Myocyte (in vitro differentiated cells): ENCODE measurements at regions not wholly inside any gene's neighbourhood (a gene's known extent, or its start where the extent isn't known, plus 50 kb on each side); places are given as distances from the start of the nearest gene placed in this dataset.

Experiments
- DNase-seq: peaks from one replicate; pipeline ENCODE4 v3.0.0-alpha.2; 2012; ENCODE audit warnings: low read depth

DNA sequence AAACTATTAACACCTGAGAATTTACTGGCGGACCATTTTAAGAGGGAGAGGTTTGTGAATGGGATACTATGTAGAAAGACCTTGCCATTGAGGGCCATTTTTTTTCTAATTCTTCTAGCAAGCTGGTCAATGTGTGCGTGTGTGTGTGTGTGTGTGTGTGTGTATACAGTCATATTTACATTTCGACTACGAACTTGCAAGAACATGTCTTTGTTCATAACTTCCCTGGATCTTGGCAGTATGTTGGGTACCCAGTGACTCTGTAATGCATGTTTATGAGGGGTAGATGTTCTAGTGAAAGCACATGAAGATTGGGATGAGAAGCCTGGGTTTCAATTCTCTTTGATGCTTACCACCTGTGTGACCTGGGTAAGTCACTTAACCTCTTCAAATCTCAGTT, 133.6 kb downstream of the UBE2E3 start:
- DNase-seq, result no peak

DNA sequence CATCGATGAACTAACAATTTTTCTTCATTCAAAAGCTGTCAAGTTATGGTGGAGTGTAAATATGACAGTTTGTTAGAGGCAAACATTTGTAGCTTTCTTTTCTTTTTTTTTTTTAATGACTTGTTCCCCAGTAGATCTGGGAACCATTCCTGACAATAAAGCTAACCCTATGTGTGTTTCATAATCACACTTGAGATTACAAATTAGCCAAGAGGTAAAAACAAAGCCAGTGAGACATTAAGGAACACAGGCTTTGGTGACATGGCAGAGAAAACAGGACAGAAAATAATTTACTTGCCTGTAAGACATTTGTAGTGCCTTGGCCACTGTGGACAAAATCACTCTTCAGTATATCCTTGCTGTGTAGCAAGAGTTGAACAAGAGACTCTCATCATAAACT, 135.9 kb downstream of the UBE2E3 start:
- no peak for DNase-seq

- peak; percentile 14 for DNase-seq
Observed at GRCh38 chr2:181117206-181117925, 137.0 kb downstream of the UBE2E3 start.

GRCh38 chr2:181120625-181121024, 140.2 kb downstream of the UBE2E3 start:
- no peak for DNase-seq

GRCh38 chr2:181121996-181122395, 141.6 kb downstream of the UBE2E3 start:
- no peak for DNase-seq

- no peak for DNase-seq
Observed at GRCh38 chr2:181122601-181123000, 142.2 kb downstream of the UBE2E3 start.

GRCh38 chr2:181123798-181124231, 143.4 kb downstream of the UBE2E3 start:
- no peak for DNase-seq

- no peak for DNase-seq
Observed at GRCh38 chr2:181124497-181124896, 144.1 kb downstream of the UBE2E3 start.

DNA sequence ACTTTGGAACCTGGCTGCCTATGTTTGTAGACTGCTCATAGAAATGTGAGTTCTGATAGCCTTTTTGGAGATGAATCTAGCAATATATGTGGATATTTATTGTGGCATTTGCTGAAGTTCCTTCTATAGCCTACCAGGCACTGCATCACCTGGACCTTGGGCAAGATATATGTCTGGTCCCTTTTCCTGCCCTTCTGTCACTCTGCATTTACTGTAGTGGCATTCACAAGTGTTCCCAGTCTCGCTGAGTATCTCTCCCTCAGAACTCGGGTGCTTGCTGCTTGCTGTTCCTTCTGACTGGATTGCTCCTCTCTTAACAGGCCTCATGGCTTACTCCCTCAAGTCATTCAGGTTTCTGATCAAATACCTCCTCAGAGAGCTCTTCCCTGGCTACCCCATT, 145.0 kb downstream of the UBE2E3 start:
- no peak for DNase-seq

DNA sequence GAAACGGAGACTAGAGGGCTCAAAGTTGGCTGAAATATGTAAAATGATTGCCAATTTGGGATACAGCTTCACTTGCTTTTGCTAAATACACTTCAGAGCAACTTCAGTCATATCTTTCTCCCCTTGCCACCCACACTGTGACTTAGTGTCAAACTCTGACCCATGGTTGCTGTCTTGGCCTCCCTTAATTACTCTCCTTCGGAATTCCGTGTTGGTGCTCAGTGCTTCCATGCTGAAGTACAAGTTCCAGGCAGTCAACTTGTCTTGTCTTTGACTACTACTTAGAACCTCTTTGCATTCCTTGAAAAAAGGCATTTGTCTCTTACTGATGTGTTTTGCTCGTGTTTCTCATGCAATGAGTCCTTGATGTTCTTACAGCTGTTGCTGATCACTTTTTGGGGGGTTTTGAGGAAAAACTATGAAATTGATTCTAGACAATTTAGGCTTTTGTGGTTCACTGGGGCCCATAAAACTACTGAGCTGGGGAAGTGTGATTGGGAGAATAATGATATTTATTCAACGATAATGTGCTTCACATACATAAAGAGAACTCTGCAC, 146.0 kb downstream of the UBE2E3 start:
- DNase-seq, result no peak

- no peak for DNase-seq
Observed at GRCh38 chr2:181128199-181128598, 147.8 kb downstream of the UBE2E3 start.

- DNase-seq, result no peak
Observed at GRCh38 chr2:181129364-181130056, 149.1 kb downstream of the UBE2E3 start.

DNA sequence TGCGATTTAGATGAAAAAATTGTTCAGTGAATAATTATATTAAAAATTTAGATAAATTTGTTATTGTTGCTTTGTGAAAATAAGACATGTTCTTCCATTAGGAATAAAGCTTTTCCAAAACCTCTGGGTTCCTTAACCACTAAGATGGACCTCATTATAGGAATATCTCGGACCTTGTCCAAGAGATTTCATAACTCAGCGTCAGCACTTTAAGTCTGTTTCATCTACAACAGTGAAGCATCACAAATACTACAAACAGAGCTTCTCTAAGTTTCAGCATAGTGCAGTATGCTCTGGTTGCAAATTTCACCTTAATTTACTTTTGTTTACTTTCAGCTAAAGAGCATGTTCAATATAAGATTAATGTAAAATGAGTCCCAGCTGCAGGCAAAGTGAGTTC, 150.3 kb downstream of the UBE2E3 start:
- DNase-seq, result no peak

GRCh38 chr2:181131584-181131983, 151.2 kb downstream of the UBE2E3 start:
- no peak for DNase-seq

DNA sequence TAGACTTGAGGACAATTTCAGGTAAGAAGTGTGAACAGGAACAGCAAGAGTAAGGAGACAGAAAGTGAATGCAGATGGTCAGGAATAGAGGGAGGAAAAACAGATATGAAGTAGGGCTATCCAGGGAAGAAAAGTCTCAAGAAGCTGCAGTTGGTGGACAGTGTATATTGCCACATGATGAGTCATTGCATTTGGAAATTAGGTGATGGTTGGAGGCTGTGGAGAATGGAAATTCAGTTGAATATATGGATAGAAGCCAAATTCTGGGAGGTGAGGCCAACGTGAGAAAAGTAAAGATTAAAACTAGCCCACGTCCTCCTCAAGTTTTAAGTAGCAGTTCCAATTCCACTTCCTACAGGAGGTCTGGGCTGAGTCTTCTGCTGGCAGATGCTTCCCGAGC, 158.4 kb downstream of the UBE2E3 start:
- DNase-seq, result no peak

GRCh38 chr2:181139831-181140230, 159.4 kb downstream of the UBE2E3 start:
- DNase-seq, result no peak

DNA sequence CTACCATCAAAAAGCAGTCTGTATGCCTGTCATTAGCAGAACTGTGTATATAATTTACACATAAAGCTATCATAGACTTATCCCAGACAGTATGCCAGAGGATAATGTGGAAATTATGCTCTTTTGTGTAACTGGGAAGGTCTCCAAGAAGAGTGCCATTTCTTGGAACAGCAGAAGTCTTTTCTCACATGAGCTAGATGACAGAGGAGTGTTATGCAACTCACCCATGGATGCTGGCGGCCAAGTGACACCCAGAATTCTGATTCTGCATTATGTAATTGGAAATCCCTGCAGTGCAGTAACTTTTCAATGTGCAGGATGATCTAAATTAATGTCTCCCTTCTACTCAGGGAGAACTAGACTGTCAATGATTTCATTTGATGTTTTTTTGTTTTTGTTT, 160.0 kb downstream of the UBE2E3 start:
- DNase-seq, result no peak

DNA sequence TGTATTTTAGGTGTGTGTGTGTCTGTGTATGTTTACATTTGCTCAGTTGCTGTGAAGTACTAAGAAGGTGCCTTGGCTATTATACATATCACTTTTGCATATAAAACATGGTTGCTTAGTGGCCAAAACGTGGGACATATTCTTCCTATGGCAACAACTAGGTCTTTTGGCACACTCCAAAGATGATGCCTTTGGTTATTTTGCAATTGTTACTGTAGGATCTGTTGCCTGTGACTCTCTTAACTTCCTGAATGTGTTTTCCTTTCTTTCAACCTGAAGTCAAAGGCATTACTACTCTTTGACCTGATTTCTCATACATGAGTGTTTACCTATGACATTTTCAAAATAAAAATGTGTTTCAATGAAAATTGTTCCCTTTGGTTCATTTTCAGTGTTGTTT, 160.5 kb downstream of the UBE2E3 start:
- no peak for DNase-seq

- DNase-seq, result no peak
Observed at GRCh38 chr2:181141676-181142075, 161.3 kb downstream of the UBE2E3 start.

DNA sequence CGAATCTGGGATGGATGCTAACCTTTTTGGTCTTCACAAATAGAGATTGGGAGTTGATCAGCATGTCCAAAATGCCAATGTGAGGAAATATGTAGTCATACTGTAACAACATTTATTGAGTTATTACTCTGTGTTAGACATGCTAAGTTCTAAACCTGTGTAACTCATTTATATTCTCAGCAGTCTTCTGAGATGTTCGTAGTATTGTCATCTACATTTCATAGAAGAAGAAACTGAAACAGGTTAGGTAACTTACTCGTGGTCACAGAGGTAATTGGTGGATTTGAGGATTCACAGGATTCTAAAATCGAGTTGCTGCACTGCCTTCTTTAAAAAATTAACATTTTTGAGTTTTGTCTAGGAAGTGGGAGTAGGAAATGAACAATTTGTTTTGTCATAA, 162.1 kb downstream of the UBE2E3 start:
- no peak for DNase-seq

GRCh38 chr2:181143790-181144300, 163.4 kb downstream of the UBE2E3 start:
- DNase-seq, result no peak

- DNase-seq, result no peak
Observed at GRCh38 chr2:181145645-181146044, 165.2 kb downstream of the UBE2E3 start.

DNA sequence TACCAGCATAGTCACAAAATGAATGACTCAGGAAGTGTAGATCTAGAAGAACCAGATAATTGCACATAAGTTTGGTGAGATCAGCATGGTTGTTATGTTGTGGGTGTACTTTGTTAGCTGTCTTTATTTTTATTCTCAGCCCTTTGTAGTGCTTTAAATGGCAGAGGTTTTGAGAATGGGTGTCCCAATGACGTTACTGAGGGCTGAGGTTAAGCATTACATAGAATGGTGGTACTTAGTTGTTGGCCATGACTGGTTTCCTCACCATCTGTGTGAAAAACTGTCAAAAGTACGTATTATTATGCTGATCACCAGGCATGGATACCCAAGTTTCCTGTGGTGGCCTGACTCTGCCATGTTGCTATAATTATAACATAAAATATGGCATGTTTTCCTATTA, 165.8 kb downstream of the UBE2E3 start:
- DNase-seq, result no peak
